K562 (cell line): ENCODE measurements at regions not wholly inside any gene's neighbourhood (a gene's known extent, or its start where the extent isn't known, plus 50 kb on each side); places are given as distances from the start of the nearest gene placed in this dataset.

Source experiments
- ATAC-seq: fragments of 200-7000 bp; cut with Tn5 transposase; 3 replicates; pipeline ENCODE4 v1.9.1; 2020; ENCODE audit warnings: moderate library complexity
- BruUV-seq: library from RNA; stranded (reverse); fragments of 400-500 nt; replicated peaks from 2 replicates; lab custom pipeline; 2021; lab: Mats Ljungman, UMichigan
- CTCF ChIA-PET: fragments of 300-600 bp; formaldehyde crosslinking; extraction: SDS; loops from one replicate; lab custom pipeline; 2021; ENCODE audit warnings: low intra/inter-chr PET ratio; lab: Yijun Ruan, JAX
- POLR2A ChIA-PET: fragments of 300-600, 350-650 bp; sonication (Branson Sonifier 250); formaldehyde crosslinking; extraction: SDS; loops from one replicate; lab custom pipeline; 2021; ENCODE audit warnings: antibody characterized with exemption, inconsistent platforms; lab: Yijun Ruan, JAX
- DNase-seq, 4 experiments: peaks; one replicate each; pipeline versions ENCODE4 v3.0.0 to v3.0.0-alpha.2; 2011 to 2018; ENCODE audit warnings: low spot score in 3 of 4, mixed read lengths in 3 of 4; ENCODE audit errors: extremely low read depth in 1 of 4
- FAIRE-seq: peaks from 2 replicates; lab custom pipeline; 2011; peaks lifted over from hg19 to GRCh38; lab: Jason Lieb, UNC
- H2AFZ ChIP-seq: 2 replicates; pipeline ENCODE4 v1.6.0; 2011; ENCODE audit warnings: low read depth, low read length, control low read depth, inconsistent platforms
- H3K27ac ChIP-seq: fragments of 200-600 bp; 3 replicates; pipeline ENCODE4 v1.8.0; 2011; ENCODE audit warnings: low read depth, mild to moderate bottlenecking, control low read depth, inconsistent platforms, low read length, moderate library complexity, mixed read lengths; ENCODE audit errors: extremely low read depth
- H3K27me3 ChIP-seq, 2 experiments: fragments of 300-600 bp in 1 of 2; 2 replicates in 1 of 2; 3 replicates in 1 of 2; pipeline versions ENCODE4 v1.6.0 to v1.8.0; 2011; ENCODE audit warnings: inconsistent platforms in 2 of 2, low read length in 2 of 2, mild to moderate bottlenecking in 1 of 2, mixed read lengths in 1 of 2, moderate library complexity in 1 of 2; ENCODE audit not compliant: control insufficient read depth in 2 of 2, insufficient read depth in 2 of 2
- H3K36me3 ChIP-seq: fragments of 300-600 bp; 3 replicates; pipeline ENCODE4 v1.8.0; 2011; ENCODE audit warnings: mild to moderate bottlenecking, low read length, inconsistent platforms; ENCODE audit not compliant: control insufficient read depth, insufficient read depth
- H3K4me1 ChIP-seq, 2 experiments: fragments of 200-600 bp in 1 of 2; replicated peaks in 1 of 2; 2 replicates in 1 of 2; 3 replicates in 1 of 2; pipeline versions ENCODE4 v1.5.1 to v1.8.0; 2011; ENCODE audit warnings: inconsistent platforms in 2 of 2, low read length in 2 of 2, mild to moderate bottlenecking in 1 of 2, mixed read lengths in 1 of 2, moderate library complexity in 1 of 2; ENCODE audit not compliant: control insufficient read depth in 2 of 2, insufficient read depth in 2 of 2
- H3K4me2 ChIP-seq: 2 replicates; pipeline ENCODE4 v1.6.1; 2011; ENCODE audit warnings: low read length, control low read depth, inconsistent platforms, mixed read lengths; ENCODE audit not compliant: insufficient read depth
- H3K4me3 ChIP-seq: fragments of 200-600 bp; sonication (generic), shearing (Covaris generic); 2 replicates; pipeline ENCODE4 v1.5.1; 2016; ENCODE audit warnings: control low read depth, inconsistent platforms
- H3K79me2 ChIP-seq: fragments of 200-600 bp; 3 replicates; pipeline ENCODE4 v1.8.0; 2011; ENCODE audit warnings: low read length, inconsistent platforms; ENCODE audit not compliant: control insufficient read depth, insufficient read depth
- H3K9ac ChIP-seq, 2 experiments: 2 replicates each; pipeline versions ENCODE4 v1.6.0 to v1.6.1; 2011; ENCODE audit warnings: low read depth in 2 of 2, low read length in 2 of 2, control low read depth in 1 of 2, inconsistent platforms in 1 of 2, mild to moderate bottlenecking in 1 of 2, mixed read lengths in 1 of 2; ENCODE audit not compliant: insufficient read depth in 1 of 2
- H3K9me1 ChIP-seq: one replicate; pipeline ENCODE4 v1.6.0; 2011; ENCODE audit warnings: inconsistent platforms, mild to moderate bottlenecking, low read length, moderate library complexity; ENCODE audit not compliant: control insufficient read depth, insufficient read depth
- H3K9me3 ChIP-seq: replicated peaks from 2 replicates; pipeline ENCODE4 v1.5.1; 2011; ENCODE audit warnings: low read depth, low read length, inconsistent platforms; ENCODE audit not compliant: control insufficient read depth, insufficient read depth
- H4K20me1 ChIP-seq: replicated peaks from 2 replicates; pipeline ENCODE4 v1.6.1; 2011; ENCODE audit warnings: low read length, inconsistent platforms, mixed read lengths; ENCODE audit not compliant: control insufficient read depth, insufficient read depth
- EP300 ChIP-seq: IDR thresholded peaks from 2 replicates; pipeline ENCODE4 v1.6.1; 2012; ENCODE audit warnings: low read length, improper control_type of control experiment
- MEIS2 ChIP-seq: fragments of 450-650 bp; IDR thresholded peaks from 2 replicates; pipeline ENCODE4 v1.6.1; 2014; ENCODE audit warnings: mild to moderate bottlenecking; ENCODE audit not compliant: partially characterized antibody
- NFXL1 ChIP-seq: fragments of 450-650 bp; formaldehyde crosslinking; IDR thresholded peaks from 2 replicates; pipeline ENCODE4 v1.4.0; 2021; ENCODE audit warnings: mild to moderate bottlenecking
- PHF8 ChIP-seq: fragments of 200-600 bp; sonication (generic); IDR thresholded peaks from 2 replicates; pipeline ENCODE4 v1.6.1; 2012; ENCODE audit warnings: mixed run types, mild to moderate bottlenecking, inconsistent platforms, low read length, moderate library complexity, borderline replicate concordance
- RBBP5 ChIP-seq: fragments of 200-600 bp; sonication (generic); IDR thresholded peaks from 2 replicates; pipeline ENCODE4 v1.6.1; 2012; ENCODE audit warnings: borderline replicate concordance, mild to moderate bottlenecking, low read length, control low read depth, inconsistent platforms; ENCODE audit not compliant: insufficient read depth, poor library complexity, severe bottlenecking
- RBM25 ChIP-seq: fragments of 200-400 bp; formaldehyde crosslinking; IDR thresholded peaks from 2 replicates; pipeline ENCODE4 v1.6.1; 2018; ENCODE audit warnings: low read length, low read depth, moderate library complexity; ENCODE audit not compliant: severe bottlenecking
- U2AF2 ChIP-seq: fragments of 200-400 bp; formaldehyde crosslinking; optimal IDR thresholded peaks from 2 replicates; pipeline ENCODE3; 2017; ENCODE audit warnings: low read depth, mild to moderate bottlenecking, low read length
- WGBS: fragments of 100-300 bp; shearing (Covaris generic); methylation state at CpG from one replicate; pipeline ENCODE4 v1.1.6; 2016; ENCODE audit warnings: low coverage, mixed read lengths; ENCODE audit not compliant: insufficient coverage; ENCODE audit errors: missing lambda C conversion rate; 5-methylcytosine and 5-hydroxymethylcytosine counted together
- in situ Hi-C: fragments of 300-500 bp; cut with MboI; formaldehyde crosslinking; loops from 4 replicates; pipeline ENCODE4 v1.15.0; 2018; ENCODE audit warnings: inconsistent platforms, mixed read lengths
- intact Hi-C: fragments of 100-400 bp; cut with micrococcal nuclease; formaldehyde crosslinking; loops from 2 replicates; pipeline ENCODE4 v1.14.2; 2022
- TF ChIP-seq, protein P1 (sequence below): fragments of 450-650 bp; conservative IDR thresholded peaks from 2 replicates; pipeline ENCODE4 v1.6.1; 2016; ENCODE audit warnings: missing genetic modification characterization, low read depth, mild to moderate bottlenecking, missing compliant biosample characterization, moderate library complexity

DNA sequence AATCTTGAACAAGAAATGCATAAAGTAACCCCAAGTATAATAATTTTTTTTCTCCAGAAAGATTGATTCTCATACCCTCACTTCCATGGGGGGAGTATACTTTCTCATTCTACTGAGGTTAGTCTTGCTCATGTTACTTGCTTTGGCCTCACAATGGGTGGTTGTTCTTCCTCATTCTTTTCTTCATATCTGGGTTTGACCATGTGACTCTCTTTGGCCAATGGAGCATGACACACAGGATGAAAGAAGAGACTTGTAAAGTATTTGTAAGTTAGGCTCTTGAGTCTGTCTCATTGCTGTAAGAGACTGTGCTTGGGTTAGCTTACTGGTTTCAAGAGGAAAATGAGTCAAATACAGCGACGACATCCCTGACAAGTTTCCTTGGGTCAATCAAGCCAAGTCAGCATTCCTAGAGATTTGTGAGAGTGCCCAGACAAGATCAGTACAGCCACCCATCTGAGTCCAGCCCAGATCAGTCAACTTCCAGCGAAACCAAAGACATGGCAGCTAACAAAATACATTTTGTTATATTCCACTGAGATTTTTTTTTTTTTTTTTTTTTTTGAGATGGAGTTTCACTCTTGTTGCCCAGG is 970.2 kb downstream of the BCL11A start (continued):
- TF ChIP-seq U2AF2 (no peak), PHF8 (no peak), EP300 (no peak)

DNA sequence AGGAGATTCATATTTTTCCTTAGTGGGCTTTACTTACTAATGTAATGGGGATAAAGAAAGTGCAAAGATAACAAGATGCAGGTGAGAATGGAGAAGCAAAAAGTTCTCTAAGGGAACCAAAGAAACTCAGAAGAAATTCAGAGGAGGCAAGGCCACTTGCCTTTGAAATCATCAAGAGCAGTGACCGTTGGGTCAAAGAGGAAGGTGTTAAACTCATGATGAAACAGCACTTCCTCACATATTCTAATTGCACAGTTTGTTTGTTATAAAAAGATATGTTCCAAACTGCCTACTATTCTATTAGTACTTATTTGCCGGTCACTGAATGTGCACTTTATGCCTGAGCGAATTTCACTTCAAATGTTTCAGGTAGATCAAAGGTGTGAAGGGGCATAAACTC is 975.1 kb downstream of the BCL11A start:
- H3K9ac ChIP-seq: no peak overlapping the region
- 0% methylated on average over 3 of the region's 3 CpGs for WGBS
- no peaks in the 10 kb centered on the region for H3K9me1 ChIP-seq
- no peak overlapping the region for H3K4me3 ChIP-seq
- no peaks in the 10 kb centered on the region for H3K9me3 ChIP-seq
- no peaks in the 10 kb centered on the region for H3K27me3 ChIP-seq
- no peak overlapping the region for H2AFZ ChIP-seq
- ATAC-seq (no peak), DNase-seq (no peak), FAIRE-seq (no peak)
- H3K27ac ChIP-seq: no peak overlapping the region
- in situ Hi-C loops: no loop called here
- no peaks in the 10 kb centered on the region for H3K79me2 ChIP-seq
- H3K4me1 ChIP-seq: no peaks in the 10 kb centered on the region
- TF ChIP-seq NFXL1 (CRISPR knock-in tag): no peak
- no peak for TF ChIP-seq MEIS2
- TF ChIP-seq, protein P1, sequence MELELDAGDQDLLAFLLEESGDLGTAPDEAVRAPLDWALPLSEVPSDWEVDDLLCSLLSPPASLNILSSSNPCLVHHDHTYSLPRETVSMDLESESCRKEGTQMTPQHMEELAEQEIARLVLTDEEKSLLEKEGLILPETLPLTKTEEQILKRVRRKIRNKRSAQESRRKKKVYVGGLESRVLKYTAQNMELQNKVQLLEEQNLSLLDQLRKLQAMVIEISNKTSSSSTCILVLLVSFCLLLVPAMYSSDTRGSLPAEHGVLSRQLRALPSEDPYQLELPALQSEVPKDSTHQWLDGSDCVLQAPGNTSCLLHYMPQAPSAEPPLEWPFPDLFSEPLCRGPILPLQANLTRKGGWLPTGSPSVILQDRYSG (tag): no peak
- TF ChIP-seq RBBP5: no peak
- no peak for TF ChIP-seq RBM25
- no peaks in the 10 kb centered on the region for H4K20me1 ChIP-seq
- BruUV-seq: no TSS peak
- CTCF ChIA-PET: no interaction called here
- intact Hi-C loops: no loop called here
- H3K4me2 ChIP-seq: no peak overlapping the region
- no peaks in the 10 kb centered on the region for H3K36me3 ChIP-seq
- POLR2A ChIA-PET: no interaction called here
